Stimulated activated CD4-positive, alpha-beta T cell treated with anti-CD3 and anti-CD28 coated beads, Interleukin-1b, Interleukin-23, amount 100 ng/mL, for 4 hours (primary cell): ENCODE measurements at regions not wholly inside any gene's neighbourhood (a gene's known extent, or its start where the extent isn't known, plus 50 kb on each side); places are given as distances from the start of the nearest gene placed in this dataset.
"Not testable (repeated sequence)": the region's sequence is repeated elsewhere in the genome, so short reads cannot be mapped to it uniquely, and the experiment has no call there.

Experiments used
- DNase-seq, 2 donors: peaks; one replicate each; pipeline ENCODE4 v3.0.0-alpha.2; 2020; ENCODE audit warnings: low read depth in 2 of 2

GRCh38 chr7:68752485-68753178 is 845.6 kb upstream of the AUTS2 start:
- no peak for DNase-seq

GRCh38 chr7:68754414-68754813 is 843.9 kb upstream of the AUTS2 start:
- DNase-seq = no peak

- no peak for DNase-seq
These were observed 841.2 kb upstream of the AUTS2 start for GRCh38 chr7:68756986-68757495.

GRCh38 chr7:68760556-68760955 is 837.7 kb upstream of the AUTS2 start:
- no peak for DNase-seq

DNA sequence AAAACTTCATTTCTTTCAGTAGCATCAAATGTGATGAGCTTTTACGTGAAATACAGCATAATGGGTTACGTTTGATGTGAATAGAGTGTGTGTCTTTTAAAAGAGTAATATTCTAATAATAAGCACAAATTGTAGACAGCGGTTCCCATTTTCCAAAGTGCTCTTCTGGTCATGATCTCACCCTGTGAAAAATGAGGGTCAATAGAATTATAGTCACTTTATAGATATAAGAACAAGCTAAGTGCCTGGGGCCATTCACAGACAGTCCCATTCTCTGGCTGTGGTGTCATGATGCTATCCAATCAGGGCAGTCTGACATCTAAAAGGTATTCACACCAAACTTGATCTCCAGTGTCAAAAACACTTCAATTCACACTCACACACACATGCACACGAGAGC is 830.8 kb upstream of the AUTS2 start:
- DNase-seq = no peak

GRCh38 chr7:68770649-68771048 is 827.6 kb upstream of the AUTS2 start:
- DNase-seq = no peak

- no peak for DNase-seq
These were observed 821.9 kb upstream of the AUTS2 start for GRCh38 chr7:68776326-68776725.

GRCh38 chr7:68783684-68784083 is 814.6 kb upstream of the AUTS2 start:
- no peak for DNase-seq

DNA sequence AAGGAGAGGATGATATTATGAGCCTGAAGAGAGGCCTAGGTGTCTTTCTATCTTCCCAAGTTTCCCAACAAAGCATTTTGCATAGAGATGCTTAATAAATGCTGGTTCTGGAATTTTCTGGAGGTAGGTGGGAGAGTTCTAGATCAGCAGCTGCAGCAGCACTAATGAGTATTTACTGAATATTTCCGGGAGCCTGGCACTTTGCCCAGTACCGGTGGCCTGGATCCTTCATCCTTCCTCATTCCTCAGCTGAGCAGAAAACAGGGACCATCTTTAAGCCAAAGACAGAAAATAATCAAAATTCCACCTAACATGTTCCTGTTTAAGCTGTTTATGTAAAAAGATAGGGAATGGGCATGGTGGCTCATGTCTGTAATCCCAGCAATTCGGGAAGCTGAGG is 813.2 kb upstream of the AUTS2 start:
- no peak for DNase-seq

DNA sequence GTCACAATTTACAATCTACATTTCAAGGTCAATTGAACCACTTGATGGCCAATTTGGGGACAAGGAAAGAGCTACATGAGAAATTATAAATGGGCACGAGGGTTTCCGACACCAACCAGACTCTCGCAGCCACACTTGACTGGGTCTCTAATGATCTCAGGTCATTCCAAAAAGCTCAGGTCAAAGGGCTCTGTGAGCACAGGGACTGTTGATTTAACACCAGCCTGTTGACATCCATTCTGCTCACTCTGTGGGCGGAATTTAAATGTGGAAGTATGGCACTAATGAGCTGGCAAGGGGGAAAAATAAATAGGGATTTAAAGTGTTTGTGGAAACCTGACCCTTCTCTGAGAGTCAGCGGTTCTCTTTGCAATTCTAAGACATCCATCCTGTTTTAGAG is 810.7 kb upstream of the AUTS2 start:
- DNase-seq = no peak

GRCh38 chr7:68788529-68788928 is 809.7 kb upstream of the AUTS2 start:
- DNase-seq = not testable (repeated sequence)

DNA sequence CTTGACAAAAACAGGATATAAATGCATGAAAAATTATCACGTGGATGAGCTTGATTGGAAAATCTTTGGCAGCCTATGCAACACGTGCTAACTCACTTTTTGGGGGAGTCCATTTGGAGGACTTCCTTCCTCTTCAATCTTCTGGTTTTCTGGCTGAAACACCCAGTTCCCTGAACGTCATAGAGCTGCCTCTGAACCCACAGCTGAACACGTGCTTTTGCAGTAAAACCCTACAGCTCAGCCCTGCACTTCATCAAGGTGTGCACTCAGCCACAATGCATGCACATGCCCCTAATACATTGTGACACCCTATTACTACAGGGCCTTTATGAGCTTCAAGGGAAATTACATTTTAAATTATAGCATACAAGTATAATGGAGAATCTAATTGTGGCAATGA is 808.7 kb upstream of the AUTS2 start:
- no peak for DNase-seq

DNA sequence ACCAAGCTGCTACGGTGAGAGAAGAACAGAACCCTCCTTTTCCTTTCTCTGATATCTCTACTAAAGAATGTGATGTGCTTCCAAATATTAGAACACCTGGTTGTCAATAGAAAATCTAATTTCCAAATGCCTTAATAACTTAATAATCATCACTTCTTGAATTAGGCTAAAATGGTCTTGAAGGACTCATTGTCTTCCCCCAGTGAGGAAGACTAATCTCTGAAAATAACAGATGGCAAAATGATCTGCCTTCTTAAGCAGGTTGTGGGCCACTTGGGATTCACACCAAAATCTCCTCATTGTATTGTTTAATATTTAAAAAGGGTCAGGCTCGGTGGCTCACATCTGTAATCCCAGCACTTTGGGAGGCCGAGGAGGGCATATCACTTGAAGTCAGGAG is 805.9 kb upstream of the AUTS2 start:
- no peak for DNase-seq

DNA sequence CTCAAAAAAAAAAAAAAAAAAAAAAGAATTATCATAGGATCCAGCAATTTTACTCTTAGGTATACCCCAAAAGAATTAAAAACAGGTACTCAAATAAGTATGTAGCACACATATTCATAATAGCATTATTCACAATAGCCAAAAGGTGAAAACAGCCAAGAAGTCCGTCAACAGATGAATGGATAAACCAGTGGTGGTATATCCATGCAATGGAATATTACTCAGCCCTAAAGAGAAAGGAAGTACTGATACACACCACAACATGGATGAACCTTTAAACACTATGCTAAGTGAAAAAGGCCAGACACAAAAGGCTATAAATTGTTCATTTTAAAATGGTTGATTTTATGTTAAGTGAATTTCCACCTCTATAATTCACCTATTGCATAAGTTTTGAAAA is 804.8 kb upstream of the AUTS2 start:
- no peak for DNase-seq

DNA sequence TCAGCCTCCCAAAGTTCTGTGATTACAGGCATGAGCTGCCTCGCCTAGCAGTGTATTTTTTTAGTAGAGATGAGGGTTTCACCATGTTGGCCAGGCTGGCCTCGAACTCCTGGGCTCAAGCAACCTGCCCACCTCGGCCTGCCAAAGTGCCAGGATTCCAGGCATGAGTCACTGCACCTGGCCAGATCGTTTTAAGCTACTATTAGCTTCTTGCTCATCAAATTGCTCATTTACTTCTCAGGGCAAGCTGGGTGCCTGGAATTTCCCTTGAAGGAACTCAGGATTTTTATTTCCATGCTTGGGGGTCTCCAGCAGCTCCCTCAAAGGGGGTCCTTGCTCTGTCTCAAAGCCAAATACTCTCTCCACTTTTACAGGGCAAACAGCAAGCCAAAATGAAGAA is 798.0 kb upstream of the AUTS2 start:
- no peak for DNase-seq

GRCh38 chr7:68805159-68805558 is 793.1 kb upstream of the AUTS2 start:
- no peak for DNase-seq

DNA sequence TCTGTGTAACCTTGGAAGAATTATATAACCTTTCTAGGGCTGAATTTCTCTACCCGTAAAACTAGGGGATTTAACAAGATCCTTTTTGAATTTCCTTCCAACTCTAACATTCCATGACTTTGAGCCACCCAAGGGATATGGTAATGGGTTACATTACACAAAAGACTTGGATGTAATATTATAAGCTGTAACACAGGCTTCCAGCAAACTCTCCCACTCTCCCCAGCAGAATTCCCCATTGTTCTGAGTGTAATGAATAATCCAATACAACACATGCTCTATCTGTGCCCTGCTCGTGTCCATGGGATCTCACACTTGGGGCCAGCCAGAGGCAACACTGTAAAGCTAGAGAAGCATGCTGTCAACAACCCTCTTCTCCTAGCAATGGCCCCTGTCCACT is 790.6 kb upstream of the AUTS2 start:
- DNase-seq = no peak

DNA sequence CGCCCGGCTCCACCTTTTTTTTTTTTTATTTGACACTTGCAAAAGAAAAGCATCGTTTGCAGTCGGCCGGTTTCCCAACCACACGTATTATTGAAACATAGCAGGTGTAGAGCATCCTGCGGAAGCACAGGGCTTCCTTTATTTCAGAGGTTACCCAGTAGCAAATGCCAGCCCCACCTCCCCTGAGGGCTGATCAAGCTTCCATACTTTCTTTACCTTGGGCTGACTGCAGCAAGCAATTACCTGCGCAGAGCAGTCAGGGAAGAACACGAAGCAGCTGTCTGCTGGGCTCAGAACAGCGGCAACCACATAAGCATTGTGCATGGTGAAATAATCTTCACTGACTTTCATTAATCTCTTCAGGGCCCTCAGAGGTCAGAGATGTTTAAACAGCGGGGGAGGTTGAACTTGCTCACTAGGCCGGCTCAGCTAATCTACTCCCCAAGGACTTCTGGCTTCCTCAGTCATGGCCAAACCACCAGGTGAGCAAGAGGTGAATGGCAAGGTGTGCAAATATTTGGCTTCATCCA is 784.7 kb upstream of the AUTS2 start:
- no peak for DNase-seq

- no peak for DNase-seq
These were observed 781.8 kb upstream of the AUTS2 start for GRCh38 chr7:68816491-68816890.

GRCh38 chr7:68820321-68820720 is 778.0 kb upstream of the AUTS2 start:
- no peak for DNase-seq

DNA sequence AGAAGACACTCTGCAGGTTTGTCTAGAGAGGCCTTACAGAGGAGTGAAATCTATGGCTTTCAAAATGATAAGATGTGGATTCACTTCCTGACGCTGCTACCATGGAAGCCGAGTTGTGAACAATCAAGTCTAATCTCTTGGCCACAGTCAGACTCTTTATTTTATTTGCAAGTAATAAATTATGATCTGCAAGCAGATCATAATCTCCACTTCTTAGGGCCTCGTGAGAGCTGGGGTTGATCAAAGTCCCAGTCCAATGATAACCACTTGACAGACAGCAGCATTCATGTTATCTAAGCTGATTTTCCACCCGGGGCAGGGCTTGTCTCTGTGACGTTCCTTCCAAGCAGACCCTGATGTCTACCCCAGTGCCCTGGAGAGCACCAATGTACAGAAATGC is 776.4 kb upstream of the AUTS2 start:
- no peak for DNase-seq

- no peak for DNase-seq
These were observed 774.1 kb upstream of the AUTS2 start for GRCh38 chr7:68823996-68824780.

DNA sequence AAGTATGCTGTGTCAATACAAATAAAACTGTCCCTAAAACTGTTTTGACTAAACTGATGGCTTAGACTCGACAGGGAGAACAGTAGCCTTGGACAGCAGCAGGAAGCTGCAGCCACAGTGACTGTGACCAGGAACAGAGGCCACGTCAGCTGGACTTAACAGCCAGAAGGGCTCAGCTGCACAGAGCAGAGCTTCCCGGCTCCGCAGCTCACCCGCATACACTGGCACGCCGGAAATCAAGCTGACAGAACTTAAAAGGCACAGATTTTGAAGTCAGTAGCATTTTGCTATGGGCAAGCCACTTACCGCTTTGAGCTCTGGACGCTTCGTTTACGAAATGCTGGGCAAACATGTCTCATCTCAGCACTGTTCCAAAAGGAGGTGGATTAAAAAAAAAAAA is 769.7 kb upstream of the AUTS2 start:
- DNase-seq = no peak
